Astrocyte of the cerebellum (primary cell): ENCODE measurements at regions not wholly inside any gene's neighbourhood (a gene's known extent, or its start where the extent isn't known, plus 50 kb on each side); places are given as distances from the start of the nearest gene placed in this dataset.

Source experiments
- DNase-seq: peaks from one replicate; pipeline ENCODE4 v3.0.0-alpha.2; 2011; ENCODE audit warnings: low read depth
- H3K4me3 ChIP-seq: 2 replicates; pipeline ENCODE4 v1.5.1; 2011; ENCODE audit warnings: mild to moderate bottlenecking, low read depth, low read length, moderate library complexity
- in situ Hi-C: cut with HindIII; loops from 2 replicates; pipeline ENCODE4 v1.10.0; 2017; ENCODE audit warnings: low sequenced_read_pairs
- TF ChIP-seq, protein P1 (sequence below): IDR thresholded peaks from 2 replicates; pipeline ENCODE4 v1.5.1; 2012; ENCODE audit warnings: low read length, low read depth, moderate library complexity, mild to moderate bottlenecking; ENCODE audit errors: missing control alignments

DNA sequence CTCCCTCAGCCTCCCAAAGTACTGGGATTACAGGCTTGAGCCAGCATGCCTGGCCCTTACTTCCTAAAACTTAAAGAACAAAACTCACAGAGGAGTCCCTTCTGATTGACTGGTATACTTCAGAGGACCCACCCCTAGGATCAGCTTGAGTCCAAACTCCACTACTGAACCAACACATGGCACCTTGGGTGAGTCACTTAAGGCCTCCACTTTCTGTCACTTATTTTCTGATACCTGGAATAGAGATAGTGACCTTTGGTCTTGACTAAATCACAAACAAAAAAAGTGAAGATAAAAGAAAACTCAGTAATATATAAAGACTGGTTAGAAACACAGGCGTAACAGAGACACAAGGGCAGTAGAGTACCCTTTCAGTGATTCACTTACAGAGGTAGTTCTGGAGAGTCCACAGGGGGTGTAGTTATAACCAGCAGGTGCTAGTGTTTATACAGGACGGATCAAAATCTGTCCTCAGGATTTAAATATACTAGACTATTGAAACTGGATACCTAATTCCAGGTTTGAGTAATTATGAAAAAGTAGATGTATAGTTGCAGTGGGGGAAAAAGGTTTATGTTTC lies 274.3 kb upstream of the ANKRD55 start:
- TF ChIP-seq, protein P1, sequence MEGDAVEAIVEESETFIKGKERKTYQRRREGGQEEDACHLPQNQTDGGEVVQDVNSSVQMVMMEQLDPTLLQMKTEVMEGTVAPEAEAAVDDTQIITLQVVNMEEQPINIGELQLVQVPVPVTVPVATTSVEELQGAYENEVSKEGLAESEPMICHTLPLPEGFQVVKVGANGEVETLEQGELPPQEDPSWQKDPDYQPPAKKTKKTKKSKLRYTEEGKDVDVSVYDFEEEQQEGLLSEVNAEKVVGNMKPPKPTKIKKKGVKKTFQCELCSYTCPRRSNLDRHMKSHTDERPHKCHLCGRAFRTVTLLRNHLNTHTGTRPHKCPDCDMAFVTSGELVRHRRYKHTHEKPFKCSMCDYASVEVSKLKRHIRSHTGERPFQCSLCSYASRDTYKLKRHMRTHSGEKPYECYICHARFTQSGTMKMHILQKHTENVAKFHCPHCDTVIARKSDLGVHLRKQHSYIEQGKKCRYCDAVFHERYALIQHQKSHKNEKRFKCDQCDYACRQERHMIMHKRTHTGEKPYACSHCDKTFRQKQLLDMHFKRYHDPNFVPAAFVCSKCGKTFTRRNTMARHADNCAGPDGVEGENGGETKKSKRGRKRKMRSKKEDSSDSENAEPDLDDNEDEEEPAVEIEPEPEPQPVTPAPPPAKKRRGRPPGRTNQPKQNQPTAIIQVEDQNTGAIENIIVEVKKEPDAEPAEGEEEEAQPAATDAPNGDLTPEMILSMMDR = no peak
- in situ Hi-C loops = no loop called here

DNA sequence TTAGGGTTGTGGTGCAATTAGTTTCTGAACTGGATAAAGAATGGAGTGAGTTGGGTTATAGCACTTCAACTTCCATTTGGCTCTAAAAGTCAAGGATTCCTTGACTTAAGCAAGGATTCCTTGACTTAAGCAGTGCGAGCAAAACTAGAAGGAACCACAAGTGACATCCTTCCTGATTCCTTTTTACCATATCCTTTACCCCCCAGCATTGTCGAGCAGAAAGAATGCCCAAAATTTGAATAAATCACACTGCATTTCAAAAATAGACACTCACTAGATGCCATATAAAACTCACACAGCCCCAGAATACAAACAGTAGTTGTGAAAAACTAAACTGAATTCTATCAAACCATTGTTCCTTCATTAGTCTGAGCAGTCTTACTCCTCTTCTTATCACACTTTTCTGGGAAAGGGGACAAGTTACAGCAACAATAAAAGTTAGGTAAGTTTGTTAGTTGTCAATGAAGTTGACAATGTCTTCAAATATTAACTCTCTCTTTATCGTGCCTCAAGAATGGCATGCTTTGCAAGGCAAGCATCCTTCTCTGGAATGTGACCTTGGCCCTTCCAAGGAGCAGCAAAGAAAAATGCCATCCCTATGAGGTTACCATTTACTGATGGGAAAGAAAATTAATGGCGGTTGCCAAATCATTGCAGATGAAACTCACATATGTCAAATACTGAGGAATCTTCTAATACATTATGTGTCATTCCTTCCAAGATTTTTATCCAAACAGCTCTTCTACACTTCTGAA lies 273.3 kb upstream of the ANKRD55 start:
- TF ChIP-seq, protein P1 = no peak
- no peak for DNase-seq

More for the DNA sequence above, 274.3 kb upstream of the ANKRD55 start:
- no peak overlapping the region for H3K4me3 ChIP-seq
- no peak for DNase-seq

DNA sequence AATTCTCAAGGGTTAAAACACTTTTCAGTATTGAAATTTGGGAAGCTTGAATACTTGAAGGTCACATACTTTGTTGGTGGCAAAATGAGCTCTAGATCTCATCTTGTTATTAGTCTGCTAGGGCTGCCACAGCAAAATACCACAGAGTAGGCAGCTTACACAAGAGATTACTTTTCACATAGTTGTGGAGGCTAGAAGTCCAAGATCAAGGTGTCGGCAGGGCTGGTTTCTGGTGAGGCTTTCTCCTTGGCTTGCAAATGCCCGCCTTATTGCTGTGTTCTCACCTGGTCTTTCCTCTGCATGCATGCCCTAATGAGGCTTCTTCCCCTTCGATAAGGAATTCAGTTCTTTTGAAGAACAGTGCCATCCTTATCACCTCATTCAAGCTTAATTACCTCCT lies 270.8 kb upstream of the ANKRD55 start:
- H3K4me3 ChIP-seq = no peak overlapping the region
- in situ Hi-C loops = no loop called here
- TF ChIP-seq, protein P1 = no peak
- DNase-seq = no peak

More for the DNA sequence above, 273.3 kb upstream of the ANKRD55 start:
- no peak overlapping the region for H3K4me3 ChIP-seq
- in situ Hi-C loops = no loop called here

DNA sequence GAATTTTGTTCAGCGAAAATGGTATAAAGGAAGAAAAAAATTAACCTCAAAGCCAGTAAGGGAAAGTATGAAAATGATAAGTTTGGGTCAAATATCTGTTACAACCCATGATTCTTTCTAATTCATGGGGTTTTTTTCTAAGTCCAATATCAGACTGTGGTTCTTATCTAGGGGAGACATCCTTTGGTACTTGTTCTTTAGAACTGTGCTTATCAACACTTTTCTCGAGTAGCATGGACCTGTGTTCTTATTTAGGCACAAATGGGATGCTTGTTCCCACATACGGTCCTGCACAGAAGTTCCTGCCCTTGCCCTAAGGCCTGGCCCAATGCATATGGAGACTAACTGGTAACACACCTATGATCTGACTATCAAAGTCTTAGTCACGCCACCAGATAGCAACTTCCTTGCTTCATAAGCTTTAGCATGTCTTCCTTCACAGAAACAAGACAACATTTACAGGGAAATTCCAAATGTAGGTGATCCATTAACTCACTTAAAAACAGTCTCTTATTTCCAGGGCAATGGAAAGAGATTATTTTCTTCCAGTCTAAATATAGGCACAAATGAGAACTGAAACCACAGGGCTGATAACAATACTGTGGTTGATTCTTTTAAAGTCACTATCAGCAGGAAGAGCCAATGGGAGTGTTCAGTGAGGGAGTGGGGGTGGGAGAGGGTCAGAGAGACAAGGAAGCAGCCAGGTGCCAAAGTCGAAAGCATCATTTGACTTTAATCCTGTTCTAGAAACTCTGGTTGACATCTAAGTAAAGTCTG lies 268.8 kb upstream of the ANKRD55 start:
- no peak for DNase-seq
- TF ChIP-seq, protein P1 = no peak
- in situ Hi-C loops = no loop called here

DNA sequence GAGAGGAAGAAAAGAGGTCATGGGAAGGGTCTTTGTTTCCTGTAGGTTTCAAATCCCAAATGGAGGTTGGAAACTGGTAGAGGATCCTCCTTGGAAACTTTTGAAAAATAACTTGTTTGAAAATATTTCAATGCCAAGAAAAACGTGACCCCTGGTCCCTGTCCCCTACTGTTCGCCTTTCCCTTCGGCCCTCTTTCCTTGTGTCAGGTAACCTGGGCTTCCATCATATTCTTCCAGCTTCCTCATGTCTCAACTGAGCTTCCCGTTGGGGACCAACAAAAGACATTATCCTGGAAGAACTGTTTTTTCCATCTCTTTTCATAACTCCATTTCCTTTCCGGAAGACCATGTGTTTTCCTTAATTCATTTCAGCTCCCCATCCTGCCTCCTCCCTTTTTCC lies 266.8 kb upstream of the ANKRD55 start:
- DNase-seq = no peak
- in situ Hi-C loops = no loop called here
- no peak overlapping the region for H3K4me3 ChIP-seq
- TF ChIP-seq, protein P1 = no peak

More for the DNA sequence above, 268.8 kb upstream of the ANKRD55 start:
- no peak overlapping the region for H3K4me3 ChIP-seq

DNA sequence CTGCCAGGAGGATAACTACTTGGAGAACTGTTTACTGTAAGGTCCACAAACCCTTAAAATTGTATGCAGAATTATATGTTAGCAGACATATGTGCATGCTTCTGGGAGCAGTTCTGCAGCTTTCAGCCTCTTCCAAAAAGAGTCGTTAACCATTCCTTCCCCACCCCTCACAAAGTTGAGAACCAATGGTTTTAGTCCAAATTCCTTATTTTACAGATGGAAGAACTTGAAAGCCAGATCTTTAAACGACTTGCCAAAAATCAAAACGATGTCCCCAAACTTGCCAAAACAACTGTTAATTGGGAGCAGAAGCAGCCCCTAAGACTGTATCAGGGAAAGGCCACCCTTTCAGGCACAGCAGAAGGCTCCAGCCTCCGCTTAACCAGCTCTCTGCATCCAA lies 266.4 kb upstream of the ANKRD55 start:
- TF ChIP-seq, protein P1 = no peak
- no peak for DNase-seq
- in situ Hi-C loops = no loop called here
- H3K4me3 ChIP-seq = no peak overlapping the region
